AG10803 (cell line): ENCODE measurements at regions not wholly inside any gene's neighbourhood (a gene's known extent, or its start where the extent isn't known, plus 50 kb on each side); places are given as distances from the start of the nearest gene placed in this dataset.
A peak's percentile ranks its signal among the peaks of the same experiment; 100 is the strongest.

Experiments used
- DNase-seq: peaks from one replicate; pipeline ENCODE4 v3.0.0; 2010; ENCODE audit warnings: low read depth
- H3K4me3 ChIP-seq: 2 replicates; pipeline ENCODE4 v1.5.1; 2011; ENCODE audit warnings: mild to moderate bottlenecking, low read length, control low read depth
- CTCF ChIP-seq: conservative IDR thresholded peaks from 2 replicates; pipeline ENCODE4 v1.5.1; 2011; ENCODE audit warnings: mild to moderate bottlenecking, low read length, control low read depth, inconsistent platforms

GRCh38 chr11:23227078-23227445 is 366.8 kb upstream of the CCDC179 start:
- no peak for TF ChIP-seq CTCF

GRCh38 chr11:23232652-23233051 is 372.4 kb upstream of the CCDC179 start:
- H3K4me3 ChIP-seq: no peak overlapping the region
- DNase-seq: no peak
- no peak for TF ChIP-seq CTCF

More at GRCh38 chr11:23227078-23227445, 366.8 kb upstream of the CCDC179 start:
- H3K4me3 ChIP-seq: no peak overlapping the region
- peak; percentile 18 for DNase-seq

- no peak for TF ChIP-seq CTCF
- peak; percentile 69 for DNase-seq
- no peak overlapping the region for H3K4me3 ChIP-seq
These were observed 372.8 kb upstream of the CCDC179 start for GRCh38 chr11:23233075-23233474.

GRCh38 chr11:23236826-23237555 is 376.7 kb upstream of the CCDC179 start:
- TF ChIP-seq CTCF: no peak
- peak; percentile 73 for DNase-seq
- H3K4me3 ChIP-seq: no peak overlapping the region

GRCh38 chr11:23252426-23252825 is 392.2 kb upstream of the CCDC179 start:
- H3K4me3 ChIP-seq: no peak overlapping the region
- DNase-seq: no peak
- TF ChIP-seq CTCF: no peak

GRCh38 chr11:23257088-23257487 is 396.8 kb upstream of the CCDC179 start:
- DNase-seq: no peak
- no peak overlapping the region for H3K4me3 ChIP-seq
- no peak for TF ChIP-seq CTCF

GRCh38 chr11:23257556-23257955 is 397.3 kb upstream of the CCDC179 start:
- no peak for TF ChIP-seq CTCF
- no peak overlapping the region for H3K4me3 ChIP-seq
- no peak for DNase-seq
